Ovary (tissue), 3 donors: ENCODE measurements at regions not wholly inside any gene's neighbourhood (a gene's known extent, or its start where the extent isn't known, plus 50 kb on each side); places are given as distances from the start of the nearest gene placed in this dataset.

Experiments used
- EP300 ChIP-seq: sonication (generic); formaldehyde crosslinking; IDR thresholded peaks from one replicate; pipeline ENCODE4 v1.6.1; 2017; ENCODE audit warnings: antibody characterized with exemption
- POLR2A ChIP-seq: fragments of 450-650 bp; IDR thresholded peaks from one replicate; pipeline ENCODE4 v1.6.1; 2017; ENCODE audit warnings: antibody characterized with exemption, mild to moderate bottlenecking, moderate library complexity
- TF ChIP-seq, protein P1 (sequence below), 3 donors: fragments of 450-650 bp in 2 of 3; fragments of 200-600 bp in 1 of 3; IDR thresholded peaks; one replicate each; pipeline versions ENCODE4 v1.5.1 to v1.8.0; 2016 to 2022; ENCODE audit warnings: antibody characterized with exemption in 3 of 3, mild to moderate bottlenecking in 1 of 3
- donor health status: DM: no; HTN: no; CAD: no.

DNA sequence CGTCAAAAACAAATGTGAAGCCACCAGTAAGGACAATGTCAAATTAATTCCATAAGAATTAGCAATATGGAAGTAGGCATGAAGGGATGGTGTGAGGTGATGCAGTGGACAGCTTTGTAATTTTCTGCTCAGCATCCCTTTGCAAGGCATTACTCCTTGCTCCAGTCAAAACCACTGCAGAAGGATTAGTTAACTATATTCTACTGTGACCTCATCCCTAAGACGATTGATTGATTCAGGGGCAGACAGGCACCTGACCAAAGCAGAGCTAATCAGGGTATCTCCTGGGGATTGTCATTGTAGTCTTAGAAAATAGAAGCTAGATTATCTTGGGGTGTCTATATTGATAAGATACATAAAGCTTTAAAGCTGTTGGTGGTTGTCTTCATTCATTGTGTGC, 98.7 kb downstream of the NMUR2 start:
- TF ChIP-seq, protein P1, sequence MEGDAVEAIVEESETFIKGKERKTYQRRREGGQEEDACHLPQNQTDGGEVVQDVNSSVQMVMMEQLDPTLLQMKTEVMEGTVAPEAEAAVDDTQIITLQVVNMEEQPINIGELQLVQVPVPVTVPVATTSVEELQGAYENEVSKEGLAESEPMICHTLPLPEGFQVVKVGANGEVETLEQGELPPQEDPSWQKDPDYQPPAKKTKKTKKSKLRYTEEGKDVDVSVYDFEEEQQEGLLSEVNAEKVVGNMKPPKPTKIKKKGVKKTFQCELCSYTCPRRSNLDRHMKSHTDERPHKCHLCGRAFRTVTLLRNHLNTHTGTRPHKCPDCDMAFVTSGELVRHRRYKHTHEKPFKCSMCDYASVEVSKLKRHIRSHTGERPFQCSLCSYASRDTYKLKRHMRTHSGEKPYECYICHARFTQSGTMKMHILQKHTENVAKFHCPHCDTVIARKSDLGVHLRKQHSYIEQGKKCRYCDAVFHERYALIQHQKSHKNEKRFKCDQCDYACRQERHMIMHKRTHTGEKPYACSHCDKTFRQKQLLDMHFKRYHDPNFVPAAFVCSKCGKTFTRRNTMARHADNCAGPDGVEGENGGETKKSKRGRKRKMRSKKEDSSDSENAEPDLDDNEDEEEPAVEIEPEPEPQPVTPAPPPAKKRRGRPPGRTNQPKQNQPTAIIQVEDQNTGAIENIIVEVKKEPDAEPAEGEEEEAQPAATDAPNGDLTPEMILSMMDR (IDR thresholded peaks at IDR 0.05) = no peak
- TF ChIP-seq POLR2A (no peak), EP300 (no peak)
